HUES48 (cell line): ENCODE measurements at regions not wholly inside any gene's neighbourhood (a gene's known extent, or its start where the extent isn't known, plus 50 kb on each side); places are given as distances from the start of the nearest gene placed in this dataset.

ENCODE experiments used
- H3K27ac ChIP-seq: one replicate; pipeline ENCODE4 v1.7.0; 2013; ENCODE audit warnings: low read depth, low read length, inconsistent platforms
- H3K27me3 ChIP-seq: 2 replicates; pipeline ENCODE4 v1.6.1; 2013; ENCODE audit warnings: mild to moderate bottlenecking, low read length; ENCODE audit not compliant: control insufficient read depth, insufficient read depth
- H3K36me3 ChIP-seq: 2 replicates; pipeline ENCODE4 v1.6.1; 2013; ENCODE audit warnings: low read length; ENCODE audit not compliant: control insufficient read depth, insufficient read depth
- H3K4me1 ChIP-seq: 2 replicates; pipeline ENCODE4 v1.6.1; 2013; ENCODE audit warnings: mild to moderate bottlenecking, low read length; ENCODE audit not compliant: control insufficient read depth, insufficient read depth
- H3K4me3 ChIP-seq: 2 replicates; pipeline ENCODE4 v1.5.1; 2013; ENCODE audit warnings: mild to moderate bottlenecking, low read depth, low read length
- H3K9ac ChIP-seq: 2 replicates; pipeline ENCODE4 v1.6.1; 2013; ENCODE audit warnings: mild to moderate bottlenecking, low read depth, low read length, moderate library complexity
- H3K9me3 ChIP-seq: 2 replicates; pipeline ENCODE4 v1.6.1; 2013; ENCODE audit warnings: low read length; ENCODE audit not compliant: control insufficient read depth, insufficient read depth

GRCh38 chr16:82226327-82226726 lies 56.3 kb upstream of the MPHOSPH6 start:
- no peaks in the 10 kb centered on the region for H3K9me3 ChIP-seq
- no peaks in the 10 kb centered on the region for H3K36me3 ChIP-seq
- no peak overlapping the region for H3K9ac ChIP-seq
- no peaks in the 10 kb centered on the region for H3K27me3 ChIP-seq
- H3K4me1 ChIP-seq: no peaks in the 10 kb centered on the region; the same call in 1 of the 2 replicates
- H3K27ac ChIP-seq: no peak overlapping the region
- no peak overlapping the region for H3K4me3 ChIP-seq

- Histone ChIP-seq H3K27me3 (no peaks in the 10 kb centered on the region), H3K36me3 (no peaks in the 10 kb centered on the region)
Measured at GRCh38 chr16:82224821-82225220, 54.8 kb upstream of the MPHOSPH6 start.

GRCh38 chr16:82220541-82220940 lies 50.5 kb upstream of the MPHOSPH6 start:
- no peaks in the 10 kb centered on the region for H3K9me3 ChIP-seq
- no peak overlapping the region for H3K9ac ChIP-seq
- no peak overlapping the region for H3K27ac ChIP-seq
- no peak overlapping the region for H3K4me3 ChIP-seq
- H3K4me1 ChIP-seq: no peaks in the 10 kb centered on the region
- H3K36me3 ChIP-seq: no peaks in the 10 kb centered on the region
- no peaks in the 10 kb centered on the region for H3K27me3 ChIP-seq

More at GRCh38 chr16:82224821-82225220, 54.8 kb upstream of the MPHOSPH6 start:
- H3K9me3 ChIP-seq: no peaks in the 10 kb centered on the region
- no peak overlapping the region for H3K4me3 ChIP-seq
- no peaks in the 10 kb centered on the region; the same call in 1 of the 2 replicates for H3K4me1 ChIP-seq
- no peak overlapping the region for H3K27ac ChIP-seq
- no peak overlapping the region for H3K9ac ChIP-seq
